ENCODE measurements at regions not wholly inside any gene's neighbourhood (a gene's known extent, or its start where the extent isn't known, plus 50 kb on each side); places are given as distances from the start of the nearest gene placed in this dataset.

- intact Hi-C loops (cut with DNase I), result no loop called here
- Histone ChIP-seq H3K9me3 (no peaks in the 10 kb centered on the region), H3K36me3 (no peaks in the 10 kb centered on the region), H3K27me3 (no peaks in the 10 kb centered on the region), H3K27ac (no peak overlapping the region), H3K4me1 (ENCODE audit: insufficient read depth) (no peaks in the 10 kb centered on the region), H3K4me3 (no peak overlapping the region)
- WGBS, 3 donors, result 7 to 8% (median 7%) methylated on average over 1 of the region's 1 CpG
- no peak for DNase-seq
- TF ChIP-seq CTCF (IDR thresholded peaks at IDR 0.05), result no peak
- no peak for TF ChIP-seq POLR2A (IDR thresholded peaks at IDR 0.05)
- no peak for TF ChIP-seq EP300 (IDR thresholded peaks at IDR 0.05)
Measured at GRCh38 chr10:108169846-108170245, 1005.3 kb upstream of the SORCS1 start.

- no peaks in the 10 kb centered on the region for H3K4me1 ChIP-seq (ENCODE audit: insufficient read depth)
- no peaks in the 10 kb centered on the region for H3K27me3 ChIP-seq
- H3K36me3 ChIP-seq, result no peaks in the 10 kb centered on the region
- no peaks in the 10 kb centered on the region for H3K9me3 ChIP-seq
- no peak overlapping the region for H3K4me3 ChIP-seq
- DNase-seq, result no peak
- TF ChIP-seq CTCF (IDR thresholded peaks at IDR 0.05) (no peak), POLR2A (IDR thresholded peaks at IDR 0.05) (no peak), EP300 (IDR thresholded peaks at IDR 0.05) (no peak)
- intact Hi-C loops (cut with DNase I), result no loop called here
- 96 to 99% (median 98%) methylated on average over 2 of the region's 2 CpGs for WGBS, 3 donors
- no peak overlapping the region for H3K27ac ChIP-seq
Measured at GRCh38 chr10:108167766-108168165, 1003.3 kb upstream of the SORCS1 start.

GRCh38 chr10:108166401-108166800, 1001.9 kb upstream of the SORCS1 start:
- H3K27ac ChIP-seq, result no peak overlapping the region
- H3K4me1 ChIP-seq (ENCODE audit: insufficient read depth), result no peaks in the 10 kb centered on the region
- no peak overlapping the region for H3K4me3 ChIP-seq
- no peaks in the 10 kb centered on the region for H3K27me3 ChIP-seq
- H3K9me3 ChIP-seq, result no peaks in the 10 kb centered on the region
- 88 to 92% (median 91%) methylated on average over 7 of the region's 7 CpGs for WGBS, 3 donors
- TF ChIP-seq CTCF (IDR thresholded peaks at IDR 0.05), result no peak
- TF ChIP-seq POLR2A (IDR thresholded peaks at IDR 0.05), result no peak
- no peak for TF ChIP-seq EP300 (IDR thresholded peaks at IDR 0.05)
- no peaks in the 10 kb centered on the region for H3K36me3 ChIP-seq
- no peak for DNase-seq
- intact Hi-C loops (cut with DNase I), result no loop called here

GRCh38 chr10:108147346-108147745, 982.8 kb upstream of the SORCS1 start:
- Histone ChIP-seq H3K36me3 (no peaks in the 10 kb centered on the region), H3K9me3 (no peaks in the 10 kb centered on the region), H3K27me3 (no peaks in the 10 kb centered on the region), H3K4me1 (ENCODE audit: insufficient read depth) (no peaks in the 10 kb centered on the region), H3K4me3 (no peak overlapping the region), H3K27ac (no peak overlapping the region)
- intact Hi-C loops (cut with DNase I), result no loop called here
- TF ChIP-seq POLR2A (IDR thresholded peaks at IDR 0.05) (no peak), EP300 (IDR thresholded peaks at IDR 0.05) (no peak), CTCF (IDR thresholded peaks at IDR 0.05) (no peak)
- 85 to 88% (median 87%) methylated on average over 2 of the region's 2 CpGs for WGBS, 3 donors
- DNase-seq, result no peak

GRCh38 chr10:108141064-108141463, 976.6 kb upstream of the SORCS1 start:
- Histone ChIP-seq H3K9me3 (no peaks in the 10 kb centered on the region), H3K27me3 (no peaks in the 10 kb centered on the region), H3K4me1 (ENCODE audit: insufficient read depth) (no peaks in the 10 kb centered on the region), H3K36me3 (no peaks in the 10 kb centered on the region), H3K27ac (no peak overlapping the region), H3K4me3 (no peak overlapping the region)
- DNase-seq, result no peak
- TF ChIP-seq EP300 (IDR thresholded peaks at IDR 0.05) (no peak), CTCF (IDR thresholded peaks at IDR 0.05) (no peak)
- intact Hi-C loops (cut with DNase I), result no loop called here
- WGBS, 3 donors, result 65 to 79% (median 70%) methylated on average over 1 of the region's 1 CpG

All from ovary (tissue), 7 donors.